OCI-LY3 (cell line): ENCODE measurements at regions not wholly inside any gene's neighbourhood (a gene's known extent, or its start where the extent isn't known, plus 50 kb on each side); places are given as distances from the start of the nearest gene placed in this dataset.

ENCODE experiments used
- H2AFZ ChIP-seq: fragments of 200-600, 300-600 bp; shearing (Covaris generic); 2 replicates; pipeline ENCODE4 v1.6.0; 2014; ENCODE audit warnings: antibody characterized with exemption, low read depth, low read length
- H3K27ac ChIP-seq: fragments of 200-600, 300-600 bp; sonication (generic); 2 replicates; pipeline ENCODE4 v1.5.1; 2014; ENCODE audit warnings: mild to moderate bottlenecking, low read length, moderate library complexity, mixed read lengths
- H3K27me3 ChIP-seq: fragments of 200-600, 300-600 bp; sonication (generic); 2 replicates; pipeline ENCODE4 v1.6.1; 2014; ENCODE audit warnings: low read depth, low read length, mixed read lengths
- H3K36me3 ChIP-seq: fragments of 200-600, 300-600 bp; sonication (generic); replicated peaks from 2 replicates; pipeline ENCODE3; 2014; ENCODE audit warnings: low read depth, low read length, mixed read lengths
- H3K4me1 ChIP-seq: fragments of 300-600, 200-600 bp; sonication (generic); 2 replicates; pipeline ENCODE4 v1.6.1; 2014; ENCODE audit warnings: low read length, mixed read lengths
- H3K4me2 ChIP-seq: fragments of 200-600, 300-600 bp; sonication (generic); 2 replicates; pipeline ENCODE4 v1.6.1; 2014; ENCODE audit warnings: low read length, mixed read lengths
- H3K4me3 ChIP-seq: fragments of 300-600, 200-600 bp; sonication (generic); 2 replicates; pipeline ENCODE4 v1.5.1; 2014; ENCODE audit warnings: antibody characterized with exemption, mild to moderate bottlenecking, low read length, moderate library complexity
- H3K79me2 ChIP-seq: fragments of 300-600, 200-600 bp; shearing (Covaris generic); 2 replicates; pipeline ENCODE4 v1.6.1; 2014; ENCODE audit warnings: mild to moderate bottlenecking, low read length, mixed read lengths
- H3K9ac ChIP-seq: fragments of 300-600, 200-600 bp; shearing (Covaris generic); 2 replicates; pipeline ENCODE4 v1.6.0; 2014; ENCODE audit warnings: mild to moderate bottlenecking, low read length, moderate library complexity
- H3K9me3 ChIP-seq: fragments of 200-600, 300-600 bp; shearing (Covaris generic); 2 replicates; pipeline ENCODE4 v1.6.1; 2014; ENCODE audit warnings: low read length, mixed read lengths; ENCODE audit not compliant: insufficient read depth
- H4K20me1 ChIP-seq: fragments of 200-600, 300-600 bp; sonication (generic); 2 replicates; pipeline ENCODE4 v1.6.1; 2016; ENCODE audit warnings: low read length, mixed read lengths; ENCODE audit not compliant: insufficient read depth
- CTCF ChIP-seq: fragments of 200-600, 300-600 bp; sonication (generic); IDR thresholded peaks from 2 replicates; pipeline ENCODE4 v1.5.1; 2014; ENCODE audit warnings: antibody characterized with exemption, low read length, low read depth
- EZH2phosphoT487 ChIP-seq: fragments of 200-600 bp; shearing (Covaris generic); IDR thresholded peaks from 2 replicates; pipeline ENCODE4 v1.6.1; 2018; ENCODE audit warnings: antibody characterized with exemption, mixed run types, low read depth

GRCh38 chr18:55086906-55087305 is 127.6 kb upstream of the CCDC68 start:
- H3K36me3 ChIP-seq = peaks cover 8% of the 10 kb centered on the region
- peak overlapping the region; percentile 64 for H3K4me2 ChIP-seq
- peak overlapping the region; percentile 30; the same call in 1 of the 2 replicates for H2AFZ ChIP-seq
- peak overlapping the region; percentile 46 for H3K9ac ChIP-seq
- H3K4me3 ChIP-seq = no peak overlapping the region
- no peaks in the 10 kb centered on the region for H3K9me3 ChIP-seq
- H3K27me3 ChIP-seq = no peaks in the 10 kb centered on the region
- H3K79me2 ChIP-seq = no peaks in the 10 kb centered on the region
- H4K20me1 ChIP-seq = no peaks in the 10 kb centered on the region
- H3K4me1 ChIP-seq = peaks cover 80% of the 10 kb centered on the region
- TF ChIP-seq EZH2phosphoT487 (no peak), CTCF (no peak)
- H3K27ac ChIP-seq = peak overlapping the region; percentile 78

GRCh38 chr18:55085557-55086285 is 126.5 kb upstream of the CCDC68 start:
- Histone ChIP-seq H2AFZ (peak overlapping the region; percentile 49; the same call in 1 of the 2 replicates), H3K27ac (peak overlapping the region; percentile 78), H3K36me3 (peaks cover 8% of the 10 kb centered on the region), H3K4me3 (peak overlapping the region; percentile 29), H3K79me2 (no peaks in the 10 kb centered on the region), H3K9ac (peak overlapping the region; percentile 46), H4K20me1 (no peaks in the 10 kb centered on the region), H3K9me3 (no peaks in the 10 kb centered on the region), H3K27me3 (no peaks in the 10 kb centered on the region), H3K4me2 (peak overlapping the region; percentile 64), H3K4me1 (peaks cover 86% of the 10 kb centered on the region)
- no peak for TF ChIP-seq CTCF
- no peak for TF ChIP-seq EZH2phosphoT487

- Histone ChIP-seq H3K27me3 (no peaks in the 10 kb centered on the region), H3K9ac (peak overlapping the region; percentile 46; the same call in 1 of the 2 replicates), H3K4me2 (peak overlapping the region; percentile 20), H3K27ac (peak overlapping the region; percentile 78), H3K4me3 (no peak overlapping the region), H2AFZ (no peak overlapping the region), H3K36me3 (no peaks in the 10 kb centered on the region), H4K20me1 (no peaks in the 10 kb centered on the region), H3K4me1 (peaks cover 78% of the 10 kb centered on the region), H3K9me3 (no peaks in the 10 kb centered on the region), H3K79me2 (no peaks in the 10 kb centered on the region)
- TF ChIP-seq EZH2phosphoT487 (no peak), CTCF (no peak)
Measured at GRCh38 chr18:55084550-55084949, 125.3 kb upstream of the CCDC68 start.

- H3K4me1 ChIP-seq = peaks cover 68% of the 10 kb centered on the region
- H3K27me3 ChIP-seq = no peaks in the 10 kb centered on the region
- no peak overlapping the region for H3K4me3 ChIP-seq
- no peaks in the 10 kb centered on the region for H3K79me2 ChIP-seq
- H3K9me3 ChIP-seq = no peaks in the 10 kb centered on the region
- TF ChIP-seq CTCF (no peak), EZH2phosphoT487 (no peak)
- H4K20me1 ChIP-seq = no peaks in the 10 kb centered on the region
- H3K27ac ChIP-seq = peak overlapping the region; percentile 78
- no peaks in the 10 kb centered on the region for H3K36me3 ChIP-seq
- H2AFZ ChIP-seq = no peak overlapping the region
- no peak overlapping the region; the same call in 1 of the 2 replicates for H3K9ac ChIP-seq
- H3K4me2 ChIP-seq = no peak overlapping the region
Measured at GRCh38 chr18:55083461-55083860, 124.2 kb upstream of the CCDC68 start.
